ENCODE measurements at regions not wholly inside any gene's neighbourhood (a gene's known extent, or its start where the extent isn't known, plus 50 kb on each side); places are given as distances from the start of the nearest gene placed in this dataset.

- POLR2A ChIA-PET, result no interaction called here
- BruUV-seq (replicated peaks), result no TSS peak
- Histone ChIP-seq H4K20me1 (ENCODE audit: control insufficient read depth, insufficient read depth) (no peaks in the 10 kb centered on the region), H3K27ac (ENCODE audit: control insufficient read depth, insufficient read depth) (no peak overlapping the region), H3K4me2 (ENCODE audit: control insufficient read depth, insufficient read depth) (no peak overlapping the region), H3K9ac (ENCODE audit: control insufficient read depth, insufficient read depth, low read length) (no peak overlapping the region), H3K4me1 (ENCODE audit: control insufficient read depth, insufficient read depth, low read length) (no peaks in the 10 kb centered on the region), H3K4me3 (no peak overlapping the region), H3K79me2 (ENCODE audit: control insufficient read depth, insufficient read depth, low read length) (no peaks in the 10 kb centered on the region), H2AFZ (ENCODE audit: control insufficient read depth, low read depth, low read length) (no peak overlapping the region), H3K36me3 (ENCODE audit: control insufficient read depth in 2 of 2, insufficient read depth in 2 of 2, low read length in 1 of 2) (no peaks in the 10 kb centered on the region), H3K9me3 (replicated peaks; ENCODE audit: control insufficient read depth, insufficient read depth, low read length) (no peaks in the 10 kb centered on the region; the same call in 2 of the 3 replicates), H3K27me3 (replicated peaks in 1 of 2; ENCODE audit: control insufficient read depth in 2 of 2, insufficient read depth in 2 of 2, low read length in 1 of 2) (no peaks in the 10 kb centered on the region)
- DNase-seq (ENCODE audit: low read depth, low spot score), result no peak
- intact Hi-C loops (cut with micrococcal nuclease; ENCODE audit: unreplicated experiment) (no loop called here), in situ Hi-C loops (cut with MboI) (no loop called here)
- FAIRE-seq, result no peak
- CTCF ChIA-PET, result interaction anchor here (0.8 kb wide), 1 partner anchor 67 kb away, joined by 3 read pairs; no protein-coding TSS in a partner anchor
- RAD21 ChIA-PET (ENCODE audit: unreplicated experiment), result no interaction called here
- TF ChIP-seq YY1 (IDR thresholded peaks at IDR 0.05; ENCODE audit: low read depth, low read length) (no peak), FOXK2 (IDR thresholded peaks at IDR 0.05) (no peak), EED (IDR thresholded peaks at IDR 0.05; ENCODE audit: low read depth) (no peak), ZNF622 (IDR thresholded peaks at IDR 0.05) (no peak), STAT3 (IDR thresholded peaks at IDR 0.05; ENCODE audit: low read depth, low read length) (no peak), RELB (IDR thresholded peaks at IDR 0.05; ENCODE audit: low read depth) (no peak), TARDBP (IDR thresholded peaks at IDR 0.05; ENCODE audit: borderline replicate concordance) (no peak), RAD51 (IDR thresholded peaks at IDR 0.05) (no peak), FOS (IDR thresholded peaks at IDR 0.05; ENCODE audit: borderline replicate concordance, extremely low read depth, insufficient read length) (no peak), ZNF384 (IDR thresholded peaks at IDR 0.05; ENCODE audit: borderline replicate concordance, low read depth, low read length) (no peak), BMI1 (IDR thresholded peaks at IDR 0.05; ENCODE audit: borderline replicate concordance) (no peak), CHD2 (IDR thresholded peaks at IDR 0.05; ENCODE audit: borderline replicate concordance, low read depth, low read length) (no peak), WRNIP1 (IDR thresholded peaks at IDR 0.05; ENCODE audit: borderline replicate concordance, low read depth, low read length) (no peak), SUZ12 (IDR thresholded peaks at IDR 0.05; ENCODE audit: unreplicated experiment) (no peak), HDGF (IDR thresholded peaks at IDR 0.05) (no peak), SUPT20H (IDR thresholded peaks at IDR 0.05; ENCODE audit: borderline replicate concordance, control insufficient read depth, low read depth, low read length) (no peak), NFXL1 (IDR thresholded peaks at IDR 0.05; ENCODE audit: borderline replicate concordance) (no peak), CREB1 (IDR thresholded peaks at IDR 0.05; ENCODE audit: low read depth) (no peak)
- TF ChIP-seq, protein P1, sequence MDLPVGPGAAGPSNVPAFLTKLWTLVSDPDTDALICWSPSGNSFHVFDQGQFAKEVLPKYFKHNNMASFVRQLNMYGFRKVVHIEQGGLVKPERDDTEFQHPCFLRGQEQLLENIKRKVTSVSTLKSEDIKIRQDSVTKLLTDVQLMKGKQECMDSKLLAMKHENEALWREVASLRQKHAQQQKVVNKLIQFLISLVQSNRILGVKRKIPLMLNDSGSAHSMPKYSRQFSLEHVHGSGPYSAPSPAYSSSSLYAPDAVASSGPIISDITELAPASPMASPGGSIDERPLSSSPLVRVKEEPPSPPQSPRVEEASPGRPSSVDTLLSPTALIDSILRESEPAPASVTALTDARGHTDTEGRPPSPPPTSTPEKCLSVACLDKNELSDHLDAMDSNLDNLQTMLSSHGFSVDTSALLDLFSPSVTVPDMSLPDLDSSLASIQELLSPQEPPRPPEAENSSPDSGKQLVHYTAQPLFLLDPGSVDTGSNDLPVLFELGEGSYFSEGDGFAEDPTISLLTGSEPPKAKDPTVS (IDR thresholded peaks at IDR 0.05; ENCODE audit: low read depth, low read length), result no peak
- TF ChIP-seq, protein P2, sequence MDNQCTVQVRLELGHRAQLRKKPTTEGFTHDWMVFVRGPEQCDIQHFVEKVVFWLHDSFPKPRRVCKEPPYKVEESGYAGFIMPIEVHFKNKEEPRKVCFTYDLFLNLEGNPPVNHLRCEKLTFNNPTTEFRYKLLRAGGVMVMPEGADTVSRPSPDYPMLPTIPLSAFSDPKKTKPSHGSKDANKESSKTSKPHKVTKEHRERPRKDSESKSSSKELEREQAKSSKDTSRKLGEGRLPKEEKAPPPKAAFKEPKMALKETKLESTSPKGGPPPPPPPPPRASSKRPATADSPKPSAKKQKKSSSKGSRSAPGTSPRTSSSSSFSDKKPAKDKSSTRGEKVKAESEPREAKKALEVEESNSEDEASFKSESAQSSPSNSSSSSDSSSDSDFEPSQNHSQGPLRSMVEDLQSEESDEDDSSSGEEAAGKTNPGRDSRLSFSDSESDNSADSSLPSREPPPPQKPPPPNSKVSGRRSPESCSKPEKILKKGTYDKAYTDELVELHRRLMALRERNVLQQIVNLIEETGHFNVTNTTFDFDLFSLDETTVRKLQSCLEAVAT (IDR thresholded peaks at IDR 0.05), result no peak
- SMC1A ChIA-PET (ENCODE audit: uncharacterized antibody, unreplicated experiment), result no interaction called here
- ATAC-seq, result no peak
- 10% methylated on average over 4 of the region's 4 CpGs for WGBS (ENCODE audit: insufficient coverage, insufficient replicate concordance, low lambda C conversion rate, missing lambda C conversion rate)
These were observed 187.4 kb downstream of the C16orf95 start for GRCh38 chr16:87129771-87130170.
